Activated CD8-positive, alpha-beta T cell treated with anti-CD3 and anti-CD28 coated beads for 36 hours (primary cell): ENCODE measurements at regions not wholly inside any gene's neighbourhood (a gene's known extent, or its start where the extent isn't known, plus 50 kb on each side); places are given as distances from the start of the nearest gene placed in this dataset.

Experiments
- ATAC-seq: fragments of 200-7000 bp; cut with Tn5 transposase; one replicate; pipeline ENCODE4 v1.10.0; 2021; ENCODE audit warnings: mild to moderate bottlenecking, moderate library complexity
- CTCF ChIA-PET: fragments of 350-600 bp; sonication (Branson Sonifier 250); formaldehyde crosslinking; loops from one replicate; lab custom pipeline; 2021; ENCODE audit warnings: antibody characterized with exemption; lab: Charles Lee
- POLR2A ChIA-PET: fragments of 350-600 bp; sonication (Branson Sonifier 250); formaldehyde crosslinking; loops from one replicate; lab custom pipeline; 2021; ENCODE audit warnings: antibody characterized with exemption; lab: Charles Lee
- DNase-seq: peaks from one replicate; pipeline ENCODE4 v3.0.0-alpha.2; 2020
- H3K27ac Mint-ChIP-seq: one replicate; pipeline ENCODE4 v1.8.0; 2021; ENCODE audit warnings: mild to moderate bottlenecking, mixed read lengths
- H3K27me3 Mint-ChIP-seq: one replicate; pipeline ENCODE4 v1.8.0; 2021; ENCODE audit warnings: mixed read lengths
- H3K36me3 Mint-ChIP-seq: one replicate; pipeline ENCODE4 v1.8.0; 2021; ENCODE audit warnings: low read depth, mixed read lengths
- H3K4me1 Mint-ChIP-seq: one replicate; pipeline ENCODE4 v1.8.0; 2021; ENCODE audit warnings: low read depth, mixed read lengths
- H3K4me3 Mint-ChIP-seq: one replicate; pipeline ENCODE4 v1.8.0; 2021; ENCODE audit warnings: mild to moderate bottlenecking, moderate library complexity, mixed read lengths
- H3K9me3 Mint-ChIP-seq: one replicate; pipeline ENCODE4 v1.8.0; 2021; ENCODE audit warnings: mixed read lengths
- intact Hi-C: fragments of 100-400 bp; cut with micrococcal nuclease; formaldehyde crosslinking; loops from one replicate; pipeline ENCODE4 v1.10.0; 2022
- TF ChIP-seq, protein P1 (sequence below): fragments of 200-600 bp; IDR thresholded peaks from one replicate; pipeline ENCODE4 v1.8.0; 2022; ENCODE audit warnings: antibody characterized with exemption, mild to moderate bottlenecking

DNA sequence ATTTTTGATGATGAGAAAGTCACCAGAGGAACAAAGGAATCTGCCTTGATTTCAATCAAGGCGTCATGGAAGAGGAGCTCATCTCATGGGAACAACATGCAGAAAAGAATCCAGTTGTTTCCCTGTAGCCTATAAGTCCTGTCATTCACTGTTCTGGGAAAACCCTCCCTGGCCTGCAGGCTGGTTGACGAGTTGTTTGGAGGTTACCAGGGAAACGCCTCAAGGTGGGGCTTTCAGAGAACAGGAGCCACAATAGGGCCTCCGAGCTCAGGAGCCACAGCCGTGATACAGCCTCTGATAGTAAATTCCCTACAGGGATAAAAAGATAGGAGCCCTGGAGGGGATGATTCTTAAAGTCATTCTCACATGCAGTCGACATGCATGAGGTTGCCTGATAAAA is 135.2 kb downstream of the PSMG1 start:
- no peak overlapping the region for H3K27ac Mint-ChIP-seq

DNA sequence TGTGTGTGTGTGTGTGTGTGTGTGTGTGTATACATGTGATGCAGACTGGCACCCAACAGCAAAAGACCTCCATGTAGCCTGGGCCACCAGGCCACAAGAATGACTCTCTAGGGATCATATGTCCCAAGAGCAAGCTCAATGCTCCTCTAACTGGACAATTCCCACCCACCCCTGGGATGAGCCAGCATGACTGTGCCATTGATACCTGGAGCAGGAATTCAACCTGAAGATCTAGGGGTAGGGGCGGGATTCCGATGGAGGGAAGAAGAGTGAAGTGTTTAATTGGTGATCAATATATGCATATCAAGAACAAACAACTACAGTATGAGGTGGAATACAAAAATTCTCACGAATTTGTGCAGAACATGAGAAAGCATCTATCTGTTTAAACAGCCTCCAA is 136.2 kb downstream of the PSMG1 start:
- Mint-ChIP-seq H3K27ac (no peak overlapping the region), H3K36me3 (no peaks in the 10 kb centered on the region), H3K4me1 (no peaks in the 10 kb centered on the region), H3K4me3 (no peak overlapping the region), H3K27me3 (no peaks in the 10 kb centered on the region), H3K9me3 (no peaks in the 10 kb centered on the region)
- DNase-seq (no peak), ATAC-seq (no peak)
- ChIA-PET CTCF (interaction anchor here (1.1 kb wide), 1 partner anchor 22 kb away, joined by 3 read pairs; no protein-coding TSS in a partner anchor), POLR2A (no interaction called here)
- TF ChIP-seq, protein P1, sequence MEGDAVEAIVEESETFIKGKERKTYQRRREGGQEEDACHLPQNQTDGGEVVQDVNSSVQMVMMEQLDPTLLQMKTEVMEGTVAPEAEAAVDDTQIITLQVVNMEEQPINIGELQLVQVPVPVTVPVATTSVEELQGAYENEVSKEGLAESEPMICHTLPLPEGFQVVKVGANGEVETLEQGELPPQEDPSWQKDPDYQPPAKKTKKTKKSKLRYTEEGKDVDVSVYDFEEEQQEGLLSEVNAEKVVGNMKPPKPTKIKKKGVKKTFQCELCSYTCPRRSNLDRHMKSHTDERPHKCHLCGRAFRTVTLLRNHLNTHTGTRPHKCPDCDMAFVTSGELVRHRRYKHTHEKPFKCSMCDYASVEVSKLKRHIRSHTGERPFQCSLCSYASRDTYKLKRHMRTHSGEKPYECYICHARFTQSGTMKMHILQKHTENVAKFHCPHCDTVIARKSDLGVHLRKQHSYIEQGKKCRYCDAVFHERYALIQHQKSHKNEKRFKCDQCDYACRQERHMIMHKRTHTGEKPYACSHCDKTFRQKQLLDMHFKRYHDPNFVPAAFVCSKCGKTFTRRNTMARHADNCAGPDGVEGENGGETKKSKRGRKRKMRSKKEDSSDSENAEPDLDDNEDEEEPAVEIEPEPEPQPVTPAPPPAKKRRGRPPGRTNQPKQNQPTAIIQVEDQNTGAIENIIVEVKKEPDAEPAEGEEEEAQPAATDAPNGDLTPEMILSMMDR = no peak
- intact Hi-C loops = no loop called here

More for the DNA sequence above, 135.2 kb downstream of the PSMG1 start:
- DNase-seq = no peak
- Mint-ChIP-seq H3K36me3 (no peaks in the 10 kb centered on the region), H3K4me3 (no peak overlapping the region), H3K9me3 (no peaks in the 10 kb centered on the region), H3K4me1 (no peaks in the 10 kb centered on the region), H3K27me3 (no peaks in the 10 kb centered on the region)
- ChIA-PET POLR2A (no interaction called here), CTCF (interaction anchor here (1.1 kb wide), 1 partner anchor 21 kb away, joined by 3 read pairs; no protein-coding TSS in a partner anchor)
- ATAC-seq = no peak
- TF ChIP-seq, protein P1 = no peak
- intact Hi-C loops = no loop called here

DNA sequence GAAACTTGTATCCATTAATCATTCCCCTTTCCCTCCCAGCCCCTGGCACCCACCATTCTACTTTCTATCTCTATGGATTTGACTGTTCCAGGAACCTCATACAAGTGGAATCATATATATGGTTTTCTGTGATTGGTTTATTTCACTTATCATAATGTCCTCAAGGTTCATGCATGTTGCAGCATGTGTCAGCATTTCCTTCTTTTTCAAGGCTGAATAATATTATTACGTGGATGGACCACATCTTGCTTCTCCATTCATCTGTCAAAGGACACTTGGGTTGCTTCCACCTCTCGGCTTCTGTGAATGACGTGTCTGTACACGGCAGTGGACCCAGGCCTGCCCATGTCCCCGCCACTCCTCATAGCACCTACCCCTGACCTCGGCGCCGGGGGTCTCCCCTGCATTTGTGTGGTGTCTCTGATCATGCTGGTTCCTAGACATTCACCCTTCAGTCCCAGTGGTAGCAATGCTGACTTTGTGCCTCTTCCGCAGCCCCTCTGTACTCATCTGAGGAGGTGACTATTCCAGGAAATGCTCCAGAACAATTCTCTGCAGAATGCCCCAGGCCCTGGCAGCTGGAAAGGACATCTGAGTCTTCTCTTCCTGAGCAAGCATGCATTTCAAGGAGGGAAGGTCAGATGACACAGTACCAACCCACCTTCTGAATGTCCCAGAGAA is 136.9 kb downstream of the PSMG1 start:
- CTCF ChIA-PET = no interaction called here
- TF ChIP-seq, protein P1 = no peak
- no peak overlapping the region for H3K4me3 Mint-ChIP-seq
- DNase-seq (no peak), ATAC-seq (no peak)
- H3K36me3 Mint-ChIP-seq = no peaks in the 10 kb centered on the region
- intact Hi-C loops = no loop called here
- H3K9me3 Mint-ChIP-seq = no peaks in the 10 kb centered on the region
- H3K27ac Mint-ChIP-seq = no peak overlapping the region
- H3K4me1 Mint-ChIP-seq = no peaks in the 10 kb centered on the region
- no peaks in the 10 kb centered on the region for H3K27me3 Mint-ChIP-seq
- POLR2A ChIA-PET = no interaction called here

DNA sequence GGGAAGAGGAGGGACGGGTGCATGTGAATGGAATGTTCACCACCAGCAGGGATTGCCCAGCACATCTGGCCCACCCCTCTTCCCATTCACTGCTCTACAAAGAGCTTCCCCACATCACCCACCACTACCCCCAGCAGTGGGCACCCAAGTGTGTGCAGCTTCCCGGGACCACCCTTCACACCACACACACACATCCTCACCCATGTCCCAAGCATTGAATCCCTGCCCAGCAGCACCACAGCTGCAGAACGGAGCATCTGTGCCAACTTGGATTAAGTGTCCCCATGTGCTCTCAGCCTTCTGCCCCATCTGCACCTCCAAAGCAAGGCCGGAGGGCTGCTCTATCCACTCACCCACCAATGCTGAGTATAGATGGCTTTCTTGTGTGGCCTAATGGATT is 141.4 kb downstream of the PSMG1 start:
- no peaks in the 10 kb centered on the region for H3K9me3 Mint-ChIP-seq
- POLR2A ChIA-PET = no interaction called here
- no peaks in the 10 kb centered on the region for H3K36me3 Mint-ChIP-seq
- H3K4me1 Mint-ChIP-seq = peaks cover 4% of the 10 kb centered on the region
- no peak overlapping the region for H3K27ac Mint-ChIP-seq
- intact Hi-C loops = no loop called here
- TF ChIP-seq, protein P1 = no peak
- DNase-seq = no peak
- ATAC-seq = no peak
- H3K27me3 Mint-ChIP-seq = no peaks in the 10 kb centered on the region
- no peak overlapping the region for H3K4me3 Mint-ChIP-seq
- CTCF ChIA-PET = no interaction called here

DNA sequence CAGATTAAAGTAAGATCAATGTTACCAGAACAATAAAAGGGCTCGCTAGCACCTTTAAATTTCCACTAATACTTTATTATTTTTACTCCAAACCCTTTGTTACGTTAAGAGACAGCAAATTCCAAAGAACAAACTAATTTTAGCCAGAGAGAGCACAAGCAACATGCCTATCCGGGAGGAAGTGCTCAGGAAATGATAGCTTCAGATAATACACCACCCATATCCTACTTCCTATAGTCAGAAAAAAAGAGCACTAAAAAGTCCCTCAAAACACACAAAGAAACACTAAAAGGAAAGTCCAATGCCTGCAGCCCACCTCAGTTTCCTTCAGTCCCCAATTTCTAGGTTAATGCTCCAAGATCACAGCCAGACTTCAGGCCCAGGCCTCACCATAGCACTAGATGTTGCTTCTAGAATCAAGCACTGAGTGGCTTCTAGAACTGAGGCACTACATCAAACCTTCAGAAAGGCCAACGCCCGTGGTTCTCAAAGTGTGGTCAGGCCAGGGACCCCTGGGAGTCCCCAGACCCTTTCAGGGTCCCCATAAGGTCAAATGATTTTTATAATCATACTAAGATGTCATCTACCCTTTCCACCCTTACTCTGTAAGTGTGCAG is 142.6 kb downstream of the PSMG1 start:
- H3K36me3 Mint-ChIP-seq = no peaks in the 10 kb centered on the region
- H3K27ac Mint-ChIP-seq = no peak overlapping the region
- DNase-seq (no peak), ATAC-seq (no peak)
- intact Hi-C loops = no loop called here
- ChIA-PET POLR2A (no interaction called here), CTCF (no interaction called here)
- no peaks in the 10 kb centered on the region for H3K9me3 Mint-ChIP-seq
- H3K27me3 Mint-ChIP-seq = peaks cover 6% of the 10 kb centered on the region
- no peak overlapping the region for H3K4me3 Mint-ChIP-seq
- TF ChIP-seq, protein P1 = no peak
- peaks cover 4% of the 10 kb centered on the region for H3K4me1 Mint-ChIP-seq
